NOMO-1 treated with DMSO at 0.1 percent for 48 hours (cell line): ENCODE measurements at regions not wholly inside any gene's neighbourhood (a gene's known extent, or its start where the extent isn't known, plus 50 kb on each side); places are given as distances from the start of the nearest gene placed in this dataset.

Experiments used
- DNase-seq: peaks from one replicate; lab custom pipeline; 2025; ENCODE audit not compliant: unreplicated experiment; lab: John Stamatoyannopoulos, UW

GRCh38 chr6:14451594-14452374 is 334.2 kb downstream of the CD83 start:
- no peak for DNase-seq

- peak; percentile 29 for DNase-seq
Measured at GRCh38 chr6:14452567-14453527, 335.3 kb downstream of the CD83 start.

GRCh38 chr6:14453712-14454472 is 336.3 kb downstream of the CD83 start:
- no peak for DNase-seq

- no peak for DNase-seq
Measured at GRCh38 chr6:14454473-14454775, 336.9 kb downstream of the CD83 start.

- DNase-seq = no peak
Measured at GRCh38 chr6:14455427-14455826, 337.9 kb downstream of the CD83 start.

- no peak for DNase-seq
Measured at GRCh38 chr6:14455876-14456648, 338.5 kb downstream of the CD83 start.

- no peak for DNase-seq
Measured at GRCh38 chr6:14456941-14457340, 339.4 kb downstream of the CD83 start.

- no peak for DNase-seq
Measured at GRCh38 chr6:14458669-14459266, 341.2 kb downstream of the CD83 start.

- DNase-seq = no peak
Measured at GRCh38 chr6:14459315-14459714, 341.7 kb downstream of the CD83 start.

- no peak for DNase-seq
Measured at GRCh38 chr6:14460556-14460955, 343.0 kb downstream of the CD83 start.

GRCh38 chr6:14462135-14462534 is 344.6 kb downstream of the CD83 start:
- no peak for DNase-seq

- no peak for DNase-seq
Measured at GRCh38 chr6:14462566-14462965, 345.0 kb downstream of the CD83 start.

- no peak for DNase-seq
Measured at GRCh38 chr6:14463110-14463509, 345.5 kb downstream of the CD83 start.

- no peak for DNase-seq
Measured at GRCh38 chr6:14464055-14464454, 346.5 kb downstream of the CD83 start.

GRCh38 chr6:14464716-14465115 is 347.1 kb downstream of the CD83 start:
- DNase-seq = no peak

- DNase-seq = no peak
Measured at GRCh38 chr6:14466278-14466677, 348.7 kb downstream of the CD83 start.

GRCh38 chr6:14467591-14467990 is 350.0 kb downstream of the CD83 start:
- DNase-seq = no peak

- DNase-seq = no peak
Measured at GRCh38 chr6:14468647-14469321, 351.2 kb downstream of the CD83 start.

- no peak for DNase-seq
Measured at GRCh38 chr6:14470101-14470500, 352.5 kb downstream of the CD83 start.

GRCh38 chr6:14470671-14471070 is 353.1 kb downstream of the CD83 start:
- no peak for DNase-seq
